ENCODE measurements at regions not wholly inside any gene's neighbourhood (a gene's known extent, or its start where the extent isn't known, plus 50 kb on each side); places are given as distances from the start of the nearest gene placed in this dataset.

DNA sequence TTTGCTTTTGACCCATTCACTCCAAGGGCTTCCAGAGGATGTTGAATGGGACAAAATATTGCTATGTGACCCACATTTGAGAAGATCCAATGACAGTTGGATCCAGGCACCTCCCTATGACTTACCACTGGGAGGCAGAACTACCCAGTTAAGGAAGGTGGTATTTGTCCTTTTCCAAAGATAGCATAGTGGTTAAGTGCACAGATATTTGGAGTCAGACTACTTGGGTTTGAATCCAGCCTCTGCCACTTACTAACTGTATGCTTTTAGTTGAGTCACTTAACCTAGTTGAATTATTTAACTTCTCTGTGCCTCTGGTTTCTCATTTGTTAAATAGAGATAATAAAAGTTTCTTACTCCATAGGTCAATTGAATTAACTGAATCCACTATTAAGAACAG is 74.5 kb upstream of the PALM2AKAP2 start:
- TF ChIP-seq GATA3 (IDR thresholded peaks at IDR 0.05; ENCODE audit: borderline replicate concordance) (no peak), HOXB5 (CRISPR knock-in tag; IDR thresholded peaks at IDR 0.05) (no peak), SREBF2 (IDR thresholded peaks at IDR 0.05) (peak; percentile 34; the same call in 1 of the 2 replicates), RFX5 (IDR thresholded peaks at IDR 0.05) (no peak), FOSB (CRISPR knock-in tag; IDR thresholded peaks at IDR 0.05) (no peak), SMC3 (IDR thresholded peaks at IDR 0.05) (no peak), NFE2L2 (conservative IDR thresholded peaks at IDR 0.05; ENCODE audit: low read length) (no peak), RNF2 (IDR thresholded peaks at IDR 0.05; ENCODE audit: borderline replicate concordance, low read depth) (no peak)
- FAIRE-seq (no peak), DNase-seq (ENCODE audit: low read depth in 1 of 2, low spot score in 1 of 2) (peak in 1 of 2 experiments; percentile 46), ATAC-seq (peak; percentile 56 to 66; a peak in 5 of 6 replicates)
- Histone ChIP-seq H3K4me1 (no peaks in the 10 kb centered on the region), H3K27ac (no peak overlapping the region), H3K9me3 (no peaks in the 10 kb centered on the region; the same call in 2 of the 3 replicates), H3K4me2 (peak overlapping the region; percentile 27; the same call in 1 of the 3 replicates), H3K4me3 (no peak overlapping the region)
- POLR2A ChIA-PET: no interaction called here
- CTCF ChIA-PET: no interaction called here

DNA sequence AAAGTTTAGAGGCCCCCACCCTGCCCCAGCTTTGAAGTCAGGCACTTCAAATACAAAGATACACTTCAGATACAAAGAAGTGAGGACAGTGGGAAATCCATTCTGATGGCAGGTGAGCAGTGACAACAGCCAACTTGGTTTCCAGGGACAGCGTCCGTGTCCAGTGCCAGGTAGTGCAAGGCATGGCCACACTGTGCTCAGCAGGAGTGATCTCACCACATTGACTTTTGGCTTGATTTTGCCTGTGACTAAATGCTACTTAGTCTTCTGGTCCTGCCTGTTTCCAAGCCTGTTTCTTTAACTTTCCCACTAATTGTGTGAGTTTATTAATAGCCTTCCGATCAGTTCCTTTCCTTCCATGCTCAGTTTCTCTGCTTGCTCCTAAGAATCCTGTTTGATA is 72.6 kb upstream of the PALM2AKAP2 start:
- no peak for FAIRE-seq
- ATAC-seq: no peak
- TF ChIP-seq ZFP36 (IDR thresholded peaks at IDR 0.05; ENCODE audit: borderline replicate concordance, partially characterized antibody): no peak
- TF ChIP-seq EP300 (IDR thresholded peaks at IDR 0.05): no peak
- no peak for TF ChIP-seq BHLHE40 (IDR thresholded peaks at IDR 0.05; ENCODE audit: low read depth, low read length)
- no peak for TF ChIP-seq RAD21 (conservative IDR thresholded peaks at IDR 0.05 in 1 of 2, IDR thresholded peaks at IDR 0.05 in 1 of 2)
- no peak for TF ChIP-seq POLR2A (IDR thresholded peaks at IDR 0.05; ENCODE audit: low read length)
- no peak for TF ChIP-seq CBX2 (IDR thresholded peaks at IDR 0.05; ENCODE audit: borderline replicate concordance, low read depth)
- no peak for TF ChIP-seq CHD4 (IDR thresholded peaks at IDR 0.05; ENCODE audit: borderline replicate concordance)
- TF ChIP-seq, protein P1, sequence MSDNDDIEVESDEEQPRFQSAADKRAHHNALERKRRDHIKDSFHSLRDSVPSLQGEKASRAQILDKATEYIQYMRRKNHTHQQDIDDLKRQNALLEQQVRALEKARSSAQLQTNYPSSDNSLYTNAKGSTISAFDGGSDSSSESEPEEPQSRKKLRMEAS (IDR thresholded peaks at IDR 0.05): no peak
- TF ChIP-seq EHMT2 (IDR thresholded peaks at IDR 0.05; ENCODE audit: low read depth): no peak
- TF ChIP-seq MYC (IDR thresholded peaks at IDR 0.05; ENCODE audit: borderline replicate concordance, low read length): no peak
- TF ChIP-seq, protein P2, sequence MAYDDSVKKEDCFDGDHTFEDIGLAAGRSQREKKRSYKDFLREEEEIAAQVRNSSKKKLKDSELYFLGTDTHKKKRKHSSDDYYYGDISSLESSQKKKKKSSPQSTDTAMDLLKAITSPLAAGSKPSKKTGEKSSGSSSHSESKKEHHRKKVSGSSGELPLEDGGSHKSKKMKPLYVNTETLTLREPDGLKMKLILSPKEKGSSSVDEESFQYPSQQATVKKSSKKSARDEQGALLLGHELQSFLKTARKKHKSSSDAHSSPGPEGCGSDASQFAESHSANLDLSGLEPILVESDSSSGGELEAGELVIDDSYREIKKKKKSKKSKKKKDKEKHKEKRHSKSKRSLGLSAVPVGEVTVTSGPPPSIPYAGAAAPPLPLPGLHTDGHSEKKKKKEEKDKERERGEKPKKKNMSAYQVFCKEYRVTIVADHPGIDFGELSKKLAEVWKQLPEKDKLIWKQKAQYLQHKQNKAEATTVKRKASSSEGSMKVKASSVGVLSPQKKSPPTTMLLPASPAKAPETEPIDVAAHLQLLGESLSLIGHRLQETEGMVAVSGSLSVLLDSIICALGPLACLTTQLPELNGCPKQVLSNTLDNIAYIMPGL (CRISPR knock-in tag; IDR thresholded peaks at IDR 0.05; ENCODE audit: borderline replicate concordance): no peak
- no peak for TF ChIP-seq ZSCAN20 (CRISPR knock-in tag; IDR thresholded peaks at IDR 0.05)
- TF ChIP-seq HDAC2 (IDR thresholded peaks at IDR 0.05): no peak
- TF ChIP-seq HOXA7 (CRISPR knock-in tag; IDR thresholded peaks at IDR 0.05): no peak
- no peak for TF ChIP-seq PHF8 (IDR thresholded peaks at IDR 0.05; ENCODE audit: borderline replicate concordance, low read depth)
- no peak for TF ChIP-seq EHF (CRISPR knock-in tag; IDR thresholded peaks at IDR 0.05)
- no peak for TF ChIP-seq HOXB5 (CRISPR knock-in tag; IDR thresholded peaks at IDR 0.05)
- TF ChIP-seq FOSB (CRISPR knock-in tag; IDR thresholded peaks at IDR 0.05): no peak
- no peak for TF ChIP-seq CBX8 (IDR thresholded peaks at IDR 0.05)
- no peak for TF ChIP-seq NR3C1 (IDR thresholded peaks at IDR 0.05)
- no peaks in the 10 kb centered on the region for H3K9me3 ChIP-seq
- ChIA-PET CTCF (interaction anchor here (1.4 kb wide), 1 partner anchor 8 kb away, joined by 3 read pairs; no protein-coding TSS in a partner anchor), POLR2A (no interaction called here)
- no peak overlapping the region for H3K27ac ChIP-seq
- no peak overlapping the region for H3K4me2 ChIP-seq
- WGBS (ENCODE audit: missing lambda C conversion rate): 72% methylated on average over 3 of the region's 3 CpGs
- no peak overlapping the region for H3K4me3 ChIP-seq
- DNase-seq (ENCODE audit: low read depth in 1 of 2, low spot score in 1 of 2): no peak
- H3K4me1 ChIP-seq: no peaks in the 10 kb centered on the region

DNA sequence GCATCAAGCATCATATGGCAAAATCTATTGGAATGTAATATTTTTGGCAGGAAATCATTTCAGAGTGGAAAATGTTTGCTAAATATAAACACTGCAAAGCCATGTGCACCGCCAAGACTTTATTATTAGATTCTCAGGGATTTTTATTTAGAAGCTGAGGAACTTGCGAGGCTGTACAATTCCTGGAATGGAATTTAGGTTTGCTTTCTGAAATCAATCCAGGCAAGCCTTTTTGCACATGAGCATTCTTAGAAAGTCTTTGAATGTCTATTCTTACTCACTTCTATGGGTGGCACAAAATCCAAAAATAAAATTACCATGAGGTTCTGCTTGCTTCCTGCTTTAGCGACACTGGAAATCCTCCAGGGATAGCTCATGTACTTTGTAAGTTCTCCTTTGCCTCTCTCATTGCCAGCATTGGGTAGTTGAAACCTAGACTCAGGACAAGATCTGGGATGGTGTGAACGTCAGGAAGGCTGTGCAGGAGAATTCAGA is 71.5 kb upstream of the PALM2AKAP2 start:
- FAIRE-seq: no peak
- POLR2A ChIA-PET: no interaction called here
- Histone ChIP-seq H3K4me3 (no peak overlapping the region), H3K27ac (no peak overlapping the region), H3K4me1 (no peaks in the 10 kb centered on the region), H3K4me2 (no peak overlapping the region), H3K9me3 (no peaks in the 10 kb centered on the region)
- CTCF ChIA-PET: no interaction called here
- no peak for ATAC-seq
- 7% methylated on average over 4 of the region's 4 CpGs for WGBS (ENCODE audit: missing lambda C conversion rate)
- DNase-seq (ENCODE audit: low read depth in 1 of 2, low spot score in 1 of 2): no peak
- TF ChIP-seq ZC3H11A (IDR thresholded peaks at IDR 0.05) (no peak), POLR2AphosphoS2 (conservative IDR thresholded peaks at IDR 0.05; ENCODE audit: low read length) (no peak), BHLHE40 (IDR thresholded peaks at IDR 0.05; ENCODE audit: low read depth, low read length) (no peak), FOSL2 (IDR thresholded peaks at IDR 0.05) (no peak), FOSL2 (CRISPR knock-in tag; IDR thresholded peaks at IDR 0.05) (no peak), SREBF2 (IDR thresholded peaks at IDR 0.05) (no peak), KDM5A (IDR thresholded peaks at IDR 0.05) (no peak), ZNF302 (CRISPR knock-in tag; IDR thresholded peaks at IDR 0.05) (no peak), NR3C1 (IDR thresholded peaks at IDR 0.05) (no peak), EHMT2 (IDR thresholded peaks at IDR 0.05; ENCODE audit: low read depth) (no peak), GATA3 (IDR thresholded peaks at IDR 0.05; ENCODE audit: borderline replicate concordance) (no peak), CEBPB (IDR thresholded peaks at IDR 0.05) (no peak), HOXB13 (CRISPR knock-in tag; IDR thresholded peaks at IDR 0.05; ENCODE audit: low read depth) (no peak), CHD2 (IDR thresholded peaks at IDR 0.05; ENCODE audit: low read length, partially characterized antibody) (no peak), PHF8 (IDR thresholded peaks at IDR 0.05; ENCODE audit: borderline replicate concordance, low read depth) (no peak)
- TF ChIP-seq, protein P3, sequence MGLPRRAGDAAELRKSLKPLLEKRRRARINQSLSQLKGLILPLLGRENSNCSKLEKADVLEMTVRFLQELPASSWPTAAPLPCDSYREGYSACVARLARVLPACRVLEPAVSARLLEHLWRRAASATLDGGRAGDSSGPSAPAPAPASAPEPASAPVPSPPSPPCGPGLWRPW (IDR thresholded peaks at IDR 0.05): no peak
- TF ChIP-seq, protein P4, sequence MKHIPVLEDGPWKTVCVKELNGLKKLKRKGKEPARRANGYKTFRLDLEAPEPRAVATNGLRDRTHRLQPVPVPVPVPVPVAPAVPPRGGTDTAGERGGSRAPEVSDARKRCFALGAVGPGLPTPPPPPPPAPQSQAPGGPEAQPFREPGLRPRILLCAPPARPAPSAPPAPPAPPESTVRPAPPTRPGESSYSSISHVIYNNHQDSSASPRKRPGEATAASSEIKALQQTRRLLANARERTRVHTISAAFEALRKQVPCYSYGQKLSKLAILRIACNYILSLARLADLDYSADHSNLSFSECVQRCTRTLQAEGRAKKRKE (CRISPR knock-in tag; IDR thresholded peaks at IDR 0.05; ENCODE audit: low read depth): no peak
